OCI-LY3 (cell line): ENCODE measurements at regions not wholly inside any gene's neighbourhood (a gene's known extent, or its start where the extent isn't known, plus 50 kb on each side); places are given as distances from the start of the nearest gene placed in this dataset.

Experiments
- CTCF ChIP-seq: fragments of 200-600, 300-600 bp; sonication (generic); IDR thresholded peaks from 2 replicates; pipeline ENCODE4 v1.5.1; 2014; ENCODE audit warnings: antibody characterized with exemption, low read length, low read depth
- EZH2phosphoT487 ChIP-seq: fragments of 200-600 bp; shearing (Covaris generic); IDR thresholded peaks from 2 replicates; pipeline ENCODE4 v1.6.1; 2018; ENCODE audit warnings: antibody characterized with exemption, mixed run types, low read depth

DNA sequence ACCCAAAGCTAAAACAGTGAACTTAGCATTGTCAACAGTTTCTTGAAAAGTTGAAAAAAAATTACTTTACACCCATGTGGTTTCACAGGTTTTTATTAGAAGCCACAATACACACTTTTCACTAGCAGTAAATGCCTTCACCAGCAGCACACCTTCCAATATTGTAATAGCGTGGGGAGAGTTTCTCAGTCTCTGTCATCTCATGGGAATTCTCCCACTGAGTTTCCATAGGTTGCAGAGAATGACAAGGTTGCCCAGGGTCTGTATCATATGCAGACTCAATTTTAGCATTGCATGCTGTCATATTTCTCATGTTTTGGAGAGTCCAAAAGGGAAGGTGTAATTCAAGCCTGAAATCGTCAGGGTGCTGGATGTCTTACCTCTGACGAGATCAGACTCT lies 486.1 kb upstream of the TENM3 start:
- no peak for TF ChIP-seq CTCF
- TF ChIP-seq EZH2phosphoT487, result no peak
